Esophagus squamous epithelium (tissue), 4 donors: ENCODE measurements at regions not wholly inside any gene's neighbourhood (a gene's known extent, or its start where the extent isn't known, plus 50 kb on each side); places are given as distances from the start of the nearest gene placed in this dataset.

Experiments used
- POLR2A ChIP-seq, 4 donors: fragments of 450-650 bp; IDR thresholded peaks; one replicate each; pipeline ENCODE4 v1.6.1; 2017; ENCODE audit warnings: antibody characterized with exemption in 4 of 4, mild to moderate bottlenecking in 4 of 4, moderate library complexity in 3 of 4
- TF ChIP-seq, protein P1 (sequence below), 6 experiments: fragments of 450-650 bp in 4 of 6; fragments of 200-600 bp in 2 of 6; sonication (generic) in 2 of 6; IDR thresholded peaks; one replicate each; pipeline ENCODE4 v1.5.1; 2016 to 2019; ENCODE audit warnings: antibody characterized with exemption in 6 of 6, mild to moderate bottlenecking in 4 of 6, moderate library complexity in 4 of 6

GRCh38 chr15:23924686-23925085 lies 237.6 kb upstream of the NDN start:
- TF ChIP-seq, protein P1, sequence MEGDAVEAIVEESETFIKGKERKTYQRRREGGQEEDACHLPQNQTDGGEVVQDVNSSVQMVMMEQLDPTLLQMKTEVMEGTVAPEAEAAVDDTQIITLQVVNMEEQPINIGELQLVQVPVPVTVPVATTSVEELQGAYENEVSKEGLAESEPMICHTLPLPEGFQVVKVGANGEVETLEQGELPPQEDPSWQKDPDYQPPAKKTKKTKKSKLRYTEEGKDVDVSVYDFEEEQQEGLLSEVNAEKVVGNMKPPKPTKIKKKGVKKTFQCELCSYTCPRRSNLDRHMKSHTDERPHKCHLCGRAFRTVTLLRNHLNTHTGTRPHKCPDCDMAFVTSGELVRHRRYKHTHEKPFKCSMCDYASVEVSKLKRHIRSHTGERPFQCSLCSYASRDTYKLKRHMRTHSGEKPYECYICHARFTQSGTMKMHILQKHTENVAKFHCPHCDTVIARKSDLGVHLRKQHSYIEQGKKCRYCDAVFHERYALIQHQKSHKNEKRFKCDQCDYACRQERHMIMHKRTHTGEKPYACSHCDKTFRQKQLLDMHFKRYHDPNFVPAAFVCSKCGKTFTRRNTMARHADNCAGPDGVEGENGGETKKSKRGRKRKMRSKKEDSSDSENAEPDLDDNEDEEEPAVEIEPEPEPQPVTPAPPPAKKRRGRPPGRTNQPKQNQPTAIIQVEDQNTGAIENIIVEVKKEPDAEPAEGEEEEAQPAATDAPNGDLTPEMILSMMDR (IDR thresholded peaks at IDR 0.05): no peak
- no peak for TF ChIP-seq POLR2A (IDR thresholded peaks at IDR 0.05)
